IMR-90 (cell line): ENCODE measurements at regions not wholly inside any gene's neighbourhood (a gene's known extent, or its start where the extent isn't known, plus 50 kb on each side); places are given as distances from the start of the nearest gene placed in this dataset.

Experiments used
- ATAC-seq: fragments of 200-7000 bp; cut with Tn5 transposase; 2 replicates; pipeline ENCODE4 v1.9.1; 2020; ENCODE audit warnings: low read depth, mild to moderate bottlenecking, moderate library complexity
- BruUV-seq: library from RNA; stranded (reverse); fragments of 400-500 nt; replicated peaks from 2 replicates; lab custom pipeline; 2021; lab: Mats Ljungman, UMichigan
- CTCF ChIA-PET: fragments of 300-600 bp; formaldehyde crosslinking; extraction: SDS; loops from one replicate; lab custom pipeline; 2021; ENCODE audit warnings: antibody characterized with exemption; lab: Yijun Ruan, JAX
- POLR2A ChIA-PET: fragments of 300-600 bp; sonication (Branson Sonifier 250); formaldehyde crosslinking; loops from one replicate; lab custom pipeline; 2022; ENCODE audit warnings: antibody characterized with exemption; ENCODE audit not compliant: unreplicated experiment; lab: Charles Lee
- DNase-seq: peaks from one replicate; pipeline ENCODE4 v3.0.0; 2013
- H2AFZ ChIP-seq: replicated peaks from 2 replicates; pipeline ENCODE3; 2013; ENCODE audit warnings: low read length, mild to moderate bottlenecking; ENCODE audit not compliant: poor library complexity
- H2AK5ac ChIP-seq: 2 replicates; pipeline ENCODE4 v1.6.1; 2013; ENCODE audit warnings: low read depth, low read length, inconsistent platforms
- H2AK9ac ChIP-seq: replicated peaks from 2 replicates; pipeline ENCODE3; 2013; ENCODE audit warnings: mild to moderate bottlenecking, low read depth, low read length, moderate library complexity; ENCODE audit not compliant: poor library complexity
- H2BK120ac ChIP-seq: 2 replicates; pipeline ENCODE4 v1.6.1; 2013; ENCODE audit warnings: low read depth, low read length, inconsistent platforms
- H2BK15ac ChIP-seq: 3 replicates; pipeline ENCODE4 v1.6.1; 2013; ENCODE audit warnings: low read depth, low read length, inconsistent platforms
- H2BK20ac ChIP-seq: 2 replicates; pipeline ENCODE4 v1.6.1; 2013; ENCODE audit warnings: low read depth, mild to moderate bottlenecking, inconsistent platforms, low read length, moderate library complexity
- H2BK5ac ChIP-seq: 2 replicates; pipeline ENCODE4 v1.6.1; 2013; ENCODE audit warnings: mild to moderate bottlenecking, low read depth, low read length, inconsistent platforms; ENCODE audit not compliant: poor library complexity, severe bottlenecking
- H3K14ac ChIP-seq: replicated peaks from 2 replicates; pipeline ENCODE4 v1.6.1; 2013; ENCODE audit warnings: low read depth, low read length, inconsistent platforms
- H3K18ac ChIP-seq: 2 replicates; pipeline ENCODE4 v1.6.1; 2013; ENCODE audit warnings: low read depth, low read length, control low read depth
- H3K23ac ChIP-seq: 2 replicates; pipeline ENCODE4 v1.6.1; 2013; ENCODE audit warnings: low read depth, low read length, inconsistent platforms
- H3K27ac ChIP-seq: 2 replicates; pipeline ENCODE4 v1.5.1; 2013; ENCODE audit warnings: mild to moderate bottlenecking, control low read depth, low read length; ENCODE audit not compliant: insufficient read depth
- H3K27me3 ChIP-seq: 2 replicates; pipeline ENCODE4 v1.6.1; 2013; ENCODE audit warnings: low read length; ENCODE audit not compliant: control insufficient read depth, insufficient read depth
- H3K36me3 ChIP-seq: 2 replicates; pipeline ENCODE4 v1.6.1; 2013; ENCODE audit warnings: low read length, mixed read lengths; ENCODE audit not compliant: control insufficient read depth, insufficient read depth
- H3K4ac ChIP-seq: 2 replicates; pipeline ENCODE4 v1.6.1; 2013; ENCODE audit warnings: low read depth, low read length, inconsistent platforms
- H3K4me1 ChIP-seq: 2 replicates; pipeline ENCODE4 v1.6.1; 2013; ENCODE audit warnings: low read length, mixed read lengths; ENCODE audit not compliant: control insufficient read depth, insufficient read depth
- H3K4me2 ChIP-seq: 2 replicates; pipeline ENCODE4 v1.6.1; 2013; ENCODE audit warnings: low read depth, mild to moderate bottlenecking, control low read depth, low read length, moderate library complexity
- H3K4me3 ChIP-seq: 2 replicates; pipeline ENCODE4 v1.5.1; 2013; ENCODE audit warnings: low read depth, mild to moderate bottlenecking, control low read depth, low read length, moderate library complexity; ENCODE audit not compliant: insufficient read depth
- H3K56ac ChIP-seq: 2 replicates; pipeline ENCODE4 v1.6.1; 2013; ENCODE audit warnings: low read length, inconsistent platforms; ENCODE audit not compliant: insufficient read depth; ENCODE audit errors: extremely low read depth
- H3K79me1 ChIP-seq, 2 experiments: 2 replicates each; pipeline ENCODE4 v1.6.1; 2013; ENCODE audit warnings: low read length in 2 of 2, inconsistent platforms in 1 of 2, low read depth in 1 of 2
- H3K9ac ChIP-seq: 2 replicates; pipeline ENCODE4 v1.6.1; 2013; ENCODE audit warnings: low read depth, low read length, control low read depth
- H3K9me1 ChIP-seq: 2 replicates; pipeline ENCODE4 v1.6.1; 2013; ENCODE audit warnings: low read length, inconsistent platforms; ENCODE audit not compliant: insufficient read depth
- H3K9me3 ChIP-seq: 2 replicates; pipeline ENCODE4 v1.6.1; 2013; ENCODE audit warnings: low read length; ENCODE audit not compliant: control insufficient read depth, insufficient read depth
- H4K20me1 ChIP-seq: 2 replicates; pipeline ENCODE4 v1.6.1; 2013; ENCODE audit warnings: low read length, inconsistent platforms; ENCODE audit not compliant: insufficient read depth
- H4K5ac ChIP-seq: 2 replicates; pipeline ENCODE4 v1.6.1; 2013; ENCODE audit warnings: mild to moderate bottlenecking, low read depth, low read length, control low read depth
- H4K8ac ChIP-seq, 2 experiments: 2 replicates each; pipeline ENCODE4 v1.6.1; 2013; ENCODE audit warnings: low read depth in 2 of 2, low read length in 2 of 2, control low read depth in 1 of 2, inconsistent platforms in 1 of 2
- H4K91ac ChIP-seq: 2 replicates; pipeline ENCODE4 v1.6.1; 2013; ENCODE audit warnings: low read depth, low read length, inconsistent platforms; ENCODE audit not compliant: insufficient read depth
- BHLHE40 ChIP-seq: fragments of 150-350 bp; IDR thresholded peaks from 2 replicates; pipeline ENCODE4 v1.6.1; 2016; ENCODE audit warnings: mild to moderate bottlenecking, low read depth, low read length
- CEBPB ChIP-seq: IDR thresholded peaks from 2 replicates; pipeline ENCODE4 v1.6.1; 2012; ENCODE audit warnings: low read depth, low read length, improper control_type of control experiment
- CHD1 ChIP-seq: IDR thresholded peaks from 2 replicates; pipeline ENCODE4 v1.6.1; 2012; ENCODE audit warnings: low read depth, low read length, improper control_type of control experiment
- CTCF ChIP-seq: conservative IDR thresholded peaks from 2 replicates; pipeline ENCODE4 v1.5.1; 2012; ENCODE audit warnings: mild to moderate bottlenecking, low read depth, low read length, improper control_type of control experiment
- ELK1 ChIP-seq: fragments of 150-350 bp; IDR thresholded peaks from 2 replicates; pipeline ENCODE4 v1.6.1; 2016; ENCODE audit warnings: low read depth, mild to moderate bottlenecking, low read length, moderate library complexity, borderline replicate concordance
- FOS ChIP-seq: fragments of 150-350 bp; IDR thresholded peaks from 2 replicates; pipeline ENCODE4 v1.6.1; 2016; ENCODE audit warnings: low read depth, low read length
- MAFK ChIP-seq: IDR thresholded peaks from 2 replicates; pipeline ENCODE4 v1.6.1; 2012; ENCODE audit warnings: low read depth, low read length, improper control_type of control experiment
- MAZ ChIP-seq: IDR thresholded peaks from 2 replicates; pipeline ENCODE4 v1.6.1; 2012; ENCODE audit warnings: low read depth, mild to moderate bottlenecking, low read length, improper control_type of control experiment, moderate library complexity, borderline replicate concordance
- MXI1 ChIP-seq: IDR thresholded peaks from 2 replicates; pipeline ENCODE4 v1.6.1; 2012; ENCODE audit warnings: low read depth, mild to moderate bottlenecking, low read length, moderate library complexity, borderline replicate concordance
- NFE2L2 ChIP-seq: fragments of 150-350 bp; IDR thresholded peaks from 2 replicates; pipeline ENCODE4 v1.6.1; 2016; ENCODE audit warnings: low read depth, mild to moderate bottlenecking, low read length
- POLR2A ChIP-seq: IDR thresholded peaks from 2 replicates; pipeline ENCODE4 v1.6.1; 2012; ENCODE audit warnings: mild to moderate bottlenecking, low read depth, low read length
- RAD21 ChIP-seq: IDR thresholded peaks from 2 replicates; pipeline ENCODE4 v1.6.1; 2012; ENCODE audit warnings: low read length, improper control_type of control experiment
- RCOR1 ChIP-seq: IDR thresholded peaks from 2 replicates; pipeline ENCODE4 v1.6.1; 2012; ENCODE audit warnings: mild to moderate bottlenecking, low read length, improper control_type of control experiment; ENCODE audit not compliant: insufficient replicate concordance
- RFX5 ChIP-seq: IDR thresholded peaks from 2 replicates; pipeline ENCODE4 v1.8.0; 2012; ENCODE audit warnings: low read depth, mild to moderate bottlenecking, low read length, moderate library complexity
- SMC3 ChIP-seq: fragments of 150-350 bp; IDR thresholded peaks from 2 replicates; pipeline ENCODE4 v1.6.1; 2016; ENCODE audit warnings: low read depth, mild to moderate bottlenecking, antibody characterized with exemption, low read length, moderate library complexity
- USF2 ChIP-seq: fragments of 150-350 bp; IDR thresholded peaks from 2 replicates; pipeline ENCODE4 v1.6.1; 2017; ENCODE audit warnings: mild to moderate bottlenecking, antibody characterized with exemption, low read length, low read depth
- WGBS, 2 experiments: methylation state at CpG; one replicate each; pipeline versions ENCODE4 v1.1.5 to v1.1.7; 2013; ENCODE audit warnings: missing lambda C conversion rate in 2 of 2; ENCODE audit not compliant: insufficient read length in 1 of 2; ENCODE audit errors: extremely low coverage in 2 of 2; 5-methylcytosine and 5-hydroxymethylcytosine counted together
- dilution Hi-C: fragments of 300-500 bp; cut with HindIII; formaldehyde crosslinking; loops from one replicate; pipeline ENCODE4 v1.14.3; 2018; ENCODE audit warnings: low sequenced_read_pairs; ENCODE audit not compliant: unreplicated experiment
- in situ Hi-C: fragments of 300-500 bp; cut with MboI; formaldehyde crosslinking; loops from 3 replicates; pipeline ENCODE4 v1.14.3; 2019; ENCODE audit warnings: low sequenced_read_pairs, inconsistent platforms, mixed read lengths
- intact Hi-C: fragments of 100-400 bp; cut with micrococcal nuclease; formaldehyde crosslinking; loops from 2 replicates; pipeline ENCODE4 v1.10.0; 2022

DNA sequence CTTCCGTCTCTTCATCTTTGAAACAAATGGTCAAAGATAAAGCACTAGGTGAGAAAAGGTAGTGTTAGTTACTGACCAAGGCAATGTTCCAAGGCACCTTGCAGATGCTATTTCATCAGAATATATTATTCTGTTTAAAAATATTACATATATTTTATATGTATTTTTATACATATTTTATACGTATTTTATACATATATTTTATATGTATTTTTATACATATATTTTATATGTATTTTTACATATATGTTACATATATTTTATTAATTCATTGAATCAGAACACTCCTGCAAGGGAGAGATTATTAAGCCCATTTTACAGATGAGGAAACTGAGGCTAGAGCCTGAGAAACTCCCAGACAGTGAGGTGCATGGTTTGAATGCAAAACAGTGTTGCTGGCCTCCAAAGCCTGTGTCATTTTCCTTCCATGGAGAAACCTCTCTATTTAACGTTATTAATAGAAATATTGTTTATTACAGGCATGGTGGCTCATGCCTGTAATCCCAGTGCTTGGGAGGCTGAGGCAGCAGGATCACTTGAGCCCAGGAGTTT, 120.6 kb upstream of the CD82 start:
- no TSS peak for BruUV-seq
- no peak overlapping the region for H2BK5ac ChIP-seq
- H2BK15ac ChIP-seq, result no peak overlapping the region
- no peak overlapping the region for H2BK120ac ChIP-seq
- H3K27ac ChIP-seq, result no peak overlapping the region
- DNase-seq (no peak), ATAC-seq (no peak)
- H3K18ac ChIP-seq, result no peak overlapping the region
- no CpG with 5 or more reads among the region's 3 CpGs for WGBS, 2 experiments
- H4K5ac ChIP-seq, result no peak overlapping the region
- no peak overlapping the region for H3K4ac ChIP-seq
- TF ChIP-seq CTCF (no peak), CEBPB (no peak), RAD21 (no peak), RCOR1 (no peak), CHD1 (no peak), SMC3 (no peak), BHLHE40 (no peak), FOS (no peak), RFX5 (no peak), POLR2A (no peak), NFE2L2 (no peak), MAFK (no peak), USF2 (no peak), MXI1 (no peak), MAZ (no peak), ELK1 (no peak)
- H3K4me3 ChIP-seq, result no peak overlapping the region
- no peaks in the 10 kb centered on the region for H3K36me3 ChIP-seq
- no peaks in the 10 kb centered on the region for H3K4me1 ChIP-seq
- no peak overlapping the region for H4K8ac ChIP-seq
- H3K27me3 ChIP-seq, result peaks cover 9% of the 10 kb centered on the region
- H4K91ac ChIP-seq, result no peak overlapping the region
- H3K4me2 ChIP-seq, result no peak overlapping the region
- no peak overlapping the region for H3K9ac ChIP-seq
- in situ Hi-C loops (no loop called here), dilution Hi-C loops (no loop called here), intact Hi-C loops (no loop called here)
- no peak overlapping the region for H2AFZ ChIP-seq
- H4K20me1 ChIP-seq, result no peaks in the 10 kb centered on the region
- H3K23ac ChIP-seq, result no peak overlapping the region
- H3K9me1 ChIP-seq, result no peaks in the 10 kb centered on the region
- no peaks in the 10 kb centered on the region for H3K79me1 ChIP-seq
- no peak overlapping the region for H2BK20ac ChIP-seq
- H3K9me3 ChIP-seq, result no peaks in the 10 kb centered on the region
- H2AK5ac ChIP-seq, result no peak overlapping the region
- no peak overlapping the region for H2AK9ac ChIP-seq
- POLR2A ChIA-PET, result no interaction called here
- no peak overlapping the region for H3K56ac ChIP-seq
- CTCF ChIA-PET, result no interaction called here
- no peak overlapping the region for H3K14ac ChIP-seq
